ENCODE measurements at regions not wholly inside any gene's neighbourhood (a gene's known extent, or its start where the extent isn't known, plus 50 kb on each side); places are given as distances from the start of the nearest gene placed in this dataset.

DNA sequence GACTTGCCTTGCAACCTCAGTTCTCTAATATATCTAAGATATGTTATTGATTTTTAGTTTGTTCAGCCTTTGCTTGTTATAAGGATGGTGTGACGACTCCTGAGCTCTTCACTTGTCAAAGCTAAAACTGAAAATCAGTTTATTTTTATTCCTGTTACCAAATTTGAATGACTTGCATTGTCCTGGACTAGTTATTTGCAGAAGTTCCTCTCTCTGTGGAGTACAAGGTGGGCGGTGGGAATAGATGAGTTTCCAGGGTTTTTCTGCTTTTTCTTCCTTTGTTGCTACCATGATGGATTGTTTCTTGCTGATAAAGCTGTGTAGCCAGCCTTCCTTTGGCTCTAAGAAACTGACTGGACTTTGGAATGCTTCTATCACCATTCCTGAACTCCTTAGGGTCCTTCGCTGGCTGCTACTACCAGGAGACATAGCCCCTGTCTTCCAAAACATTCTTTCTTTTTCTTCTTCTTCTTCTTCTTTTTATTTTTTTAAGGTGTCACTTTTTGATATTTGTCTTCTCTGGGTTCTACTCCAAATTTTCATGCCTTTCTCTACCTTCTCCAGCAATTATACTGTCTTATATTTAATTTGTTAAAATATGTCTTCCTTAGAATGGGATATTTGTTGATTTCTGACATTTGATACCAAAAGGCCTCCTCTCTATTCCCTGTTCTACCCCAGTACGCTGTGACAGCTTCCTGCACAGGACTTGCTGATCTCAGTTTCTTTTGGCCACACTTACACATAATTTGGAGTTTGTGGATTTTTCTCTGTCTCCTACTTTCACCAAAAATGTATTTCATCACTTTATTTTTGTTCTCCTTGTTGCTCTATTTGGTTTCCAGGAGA is 145.1 kb upstream of the THRB start:
- no peak for DNase-seq (ENCODE audit: extremely low read depth, low read depth)

GRCh38 chr3:24640330-24640877 is 145.8 kb upstream of the THRB start:
- peak; percentile 30 for DNase-seq (ENCODE audit: extremely low read depth, low read depth)

GRCh38 chr3:24641628-24642027 is 147.0 kb upstream of the THRB start:
- no peak for DNase-seq (ENCODE audit: extremely low read depth, low read depth)

- no peak for DNase-seq (ENCODE audit: extremely low read depth, low read depth)
Measured at GRCh38 chr3:24645047-24645446, 150.4 kb upstream of the THRB start.

GRCh38 chr3:24646790-24647189 is 152.1 kb upstream of the THRB start:
- DNase-seq (ENCODE audit: extremely low read depth, low read depth) = no peak

DNA sequence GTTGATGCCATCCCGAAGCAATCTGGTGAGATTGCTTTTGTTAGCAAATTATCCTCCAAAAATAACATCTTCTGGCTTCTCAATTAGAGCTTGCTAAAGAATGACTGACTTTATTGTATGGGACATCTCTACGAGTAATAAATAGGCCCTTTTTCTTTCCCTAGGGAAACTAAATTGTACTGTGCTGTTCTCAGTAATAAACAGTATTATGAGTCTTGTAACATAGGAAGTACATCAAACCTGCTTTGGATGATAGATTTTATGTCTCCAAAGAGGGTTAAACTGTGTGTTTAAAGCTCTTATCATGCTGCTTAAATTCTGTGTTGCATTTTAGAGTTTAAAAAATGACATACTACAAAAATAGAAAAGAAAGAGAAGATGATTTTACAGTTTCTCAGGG is 153.4 kb upstream of the THRB start:
- DNase-seq (ENCODE audit: extremely low read depth, low read depth) = no peak

- no peak for DNase-seq (ENCODE audit: extremely low read depth, low read depth)
Measured at GRCh38 chr3:24650839-24651238, 156.2 kb upstream of the THRB start.

DNA sequence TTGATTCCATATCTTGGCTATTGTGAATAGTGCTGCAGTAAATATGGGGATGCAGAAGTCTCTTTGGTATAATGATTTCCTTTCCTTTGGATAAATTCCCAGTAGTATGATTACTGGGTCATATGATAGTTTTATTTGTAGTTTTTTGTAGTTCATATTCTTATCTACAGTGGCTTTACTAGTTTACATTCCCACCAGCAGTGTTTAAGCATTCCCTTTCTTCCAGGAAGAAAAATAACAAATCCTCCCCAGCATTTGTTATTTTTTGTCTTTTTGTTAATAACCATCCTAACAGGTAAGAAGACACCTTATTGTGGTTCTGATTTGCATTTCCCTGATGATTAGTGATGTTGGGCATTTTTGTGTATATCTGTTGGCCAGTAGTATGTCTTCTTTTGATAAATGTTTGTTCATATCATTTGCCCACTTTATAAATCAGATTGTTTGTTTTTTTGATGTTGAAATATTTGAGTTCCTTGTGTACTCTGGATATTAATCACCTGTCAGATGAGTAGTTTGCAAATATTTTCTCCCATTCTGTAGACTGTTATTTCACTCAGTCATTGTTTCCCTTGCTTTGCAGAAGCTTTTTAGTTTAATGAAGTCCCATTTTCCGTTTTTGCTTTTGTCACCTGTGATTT is 163.3 kb upstream of the THRB start:
- DNase-seq (ENCODE audit: extremely low read depth, low read depth) = no peak

GRCh38 chr3:24661175-24661584 is 166.5 kb upstream of the THRB start:
- no peak for DNase-seq (ENCODE audit: extremely low read depth, low read depth)

GRCh38 chr3:24662449-24663345 is 168.0 kb upstream of the THRB start:
- no peak for DNase-seq (ENCODE audit: extremely low read depth, low read depth)

GRCh38 chr3:24663406-24663805 is 168.8 kb upstream of the THRB start:
- DNase-seq (ENCODE audit: extremely low read depth, low read depth) = no peak

DNA sequence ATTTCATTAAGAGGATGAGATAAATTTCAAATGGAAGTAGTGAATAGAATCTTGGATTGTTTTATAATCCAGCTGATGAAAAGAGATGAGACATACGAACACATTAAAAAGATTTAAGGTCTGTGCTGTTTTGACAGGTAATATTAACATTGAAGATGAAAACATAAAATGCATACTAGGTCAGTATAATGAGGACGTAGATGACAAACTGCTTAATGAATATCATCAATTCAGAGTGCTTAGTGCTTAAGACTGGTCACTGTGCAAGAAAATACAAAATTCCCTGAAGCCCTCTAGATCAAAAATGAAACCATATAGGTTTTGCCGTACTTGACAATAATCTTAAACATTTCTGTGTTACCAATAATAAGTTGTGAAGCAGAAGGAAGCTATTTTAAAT is 173.4 kb upstream of the THRB start:
- DNase-seq (ENCODE audit: extremely low read depth, low read depth) = no peak

- DNase-seq (ENCODE audit: extremely low read depth, low read depth) = no peak
Measured at GRCh38 chr3:24670871-24671270, 176.2 kb upstream of the THRB start.

- no peak for DNase-seq (ENCODE audit: extremely low read depth, low read depth)
Measured at GRCh38 chr3:24673596-24673995, 178.9 kb upstream of the THRB start.

DNA sequence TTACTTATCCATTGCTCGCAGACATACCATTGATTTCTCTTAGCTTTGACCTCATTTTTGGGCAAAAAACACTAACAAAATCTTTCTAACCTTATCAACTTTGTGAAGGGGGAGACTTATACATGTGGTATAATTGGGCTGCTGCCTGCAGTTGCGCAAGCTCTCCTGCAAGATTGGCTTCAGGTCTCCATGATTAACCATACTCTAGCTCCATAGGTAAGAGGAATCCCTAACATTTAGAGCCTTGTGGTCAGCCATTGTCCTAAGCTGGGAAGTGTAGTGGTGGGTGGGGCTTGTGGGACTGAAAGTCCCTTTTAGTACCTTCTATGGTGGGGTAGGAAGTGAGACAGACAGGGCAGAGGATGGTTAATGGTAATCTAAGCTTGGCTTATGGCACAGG is 179.6 kb upstream of the THRB start:
- DNase-seq (ENCODE audit: extremely low read depth, low read depth) = no peak

GRCh38 chr3:24678021-24678420 is 183.4 kb upstream of the THRB start:
- no peak for DNase-seq (ENCODE audit: extremely low read depth, low read depth)

DNA sequence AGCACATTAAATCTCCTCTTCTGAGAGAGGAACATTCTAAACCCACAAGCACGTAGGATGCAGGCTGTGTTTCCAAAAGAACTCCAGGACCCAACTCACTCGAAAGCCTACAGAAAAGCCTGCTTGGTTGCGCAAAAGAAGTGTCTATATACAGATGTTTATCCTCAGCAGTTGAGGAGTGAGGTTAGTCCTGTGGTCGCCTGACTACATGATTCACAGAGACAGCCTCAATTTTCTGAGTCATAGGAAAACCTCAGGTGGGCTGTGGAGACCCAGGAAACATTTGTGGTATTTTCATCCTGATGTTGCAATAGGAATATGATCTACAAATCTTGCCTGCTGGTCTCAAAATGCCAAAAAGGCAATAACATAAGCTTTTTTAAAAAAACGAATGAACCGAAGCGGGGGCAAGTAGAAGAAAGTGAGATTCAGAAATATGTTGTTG is 183.8 kb upstream of the THRB start:
- DNase-seq (ENCODE audit: extremely low read depth, low read depth) = no peak

- DNase-seq (ENCODE audit: extremely low read depth, low read depth) = no peak
Measured at GRCh38 chr3:24679429-24679828, 184.8 kb upstream of the THRB start.

GRCh38 chr3:24680214-24680967 is 185.7 kb upstream of the THRB start:
- peak; percentile 23 for DNase-seq (ENCODE audit: extremely low read depth, low read depth)

GRCh38 chr3:24682141-24682547 is 187.5 kb upstream of the THRB start:
- DNase-seq (ENCODE audit: extremely low read depth, low read depth) = no peak

Measured in NCI-H460 (cell line).